Panc1 (cell line): ENCODE measurements at regions not wholly inside any gene's neighbourhood (a gene's known extent, or its start where the extent isn't known, plus 50 kb on each side); places are given as distances from the start of the nearest gene placed in this dataset.

Experiments used
- SIN3A ChIP-seq: IDR thresholded peaks from 2 replicates; pipeline ENCODE4 v1.6.1; 2012; ENCODE audit warnings: low read depth, mild to moderate bottlenecking, low read length, moderate library complexity, borderline replicate concordance; ENCODE audit not compliant: insufficient read depth
- TF ChIP-seq, protein P1 (sequence below): fragments of 450-650 bp; IDR thresholded peaks from 2 replicates; pipeline ENCODE4 v1.5.1; 2017; ENCODE audit warnings: mild to moderate bottlenecking

DNA sequence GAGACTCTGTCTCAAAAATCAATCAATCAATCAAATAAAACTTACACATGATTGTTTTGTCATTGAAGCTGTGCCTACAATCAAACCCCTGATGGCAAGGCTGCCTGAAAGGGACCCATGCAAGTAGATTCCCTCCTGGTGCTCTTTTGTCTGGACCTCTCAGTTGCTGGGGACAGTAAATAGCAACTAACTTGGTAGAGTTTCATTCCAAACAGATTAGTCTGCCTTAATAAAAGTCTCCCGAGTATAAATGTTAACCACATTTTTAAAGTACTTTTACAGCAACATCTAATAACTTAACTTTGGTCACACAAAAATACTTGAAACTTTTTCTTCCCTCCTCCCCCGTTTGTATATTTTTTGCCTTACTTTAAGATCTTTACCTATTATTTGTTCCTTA, 105.5 kb downstream of the FEM1C start:
- TF ChIP-seq, protein P1, sequence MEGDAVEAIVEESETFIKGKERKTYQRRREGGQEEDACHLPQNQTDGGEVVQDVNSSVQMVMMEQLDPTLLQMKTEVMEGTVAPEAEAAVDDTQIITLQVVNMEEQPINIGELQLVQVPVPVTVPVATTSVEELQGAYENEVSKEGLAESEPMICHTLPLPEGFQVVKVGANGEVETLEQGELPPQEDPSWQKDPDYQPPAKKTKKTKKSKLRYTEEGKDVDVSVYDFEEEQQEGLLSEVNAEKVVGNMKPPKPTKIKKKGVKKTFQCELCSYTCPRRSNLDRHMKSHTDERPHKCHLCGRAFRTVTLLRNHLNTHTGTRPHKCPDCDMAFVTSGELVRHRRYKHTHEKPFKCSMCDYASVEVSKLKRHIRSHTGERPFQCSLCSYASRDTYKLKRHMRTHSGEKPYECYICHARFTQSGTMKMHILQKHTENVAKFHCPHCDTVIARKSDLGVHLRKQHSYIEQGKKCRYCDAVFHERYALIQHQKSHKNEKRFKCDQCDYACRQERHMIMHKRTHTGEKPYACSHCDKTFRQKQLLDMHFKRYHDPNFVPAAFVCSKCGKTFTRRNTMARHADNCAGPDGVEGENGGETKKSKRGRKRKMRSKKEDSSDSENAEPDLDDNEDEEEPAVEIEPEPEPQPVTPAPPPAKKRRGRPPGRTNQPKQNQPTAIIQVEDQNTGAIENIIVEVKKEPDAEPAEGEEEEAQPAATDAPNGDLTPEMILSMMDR = no peak
- TF ChIP-seq SIN3A = no peak
